ENCODE measurements at regions not wholly inside any gene's neighbourhood (a gene's known extent, or its start where the extent isn't known, plus 50 kb on each side); places are given as distances from the start of the nearest gene placed in this dataset.

- H3K27ac ChIP-seq (ENCODE audit: low read depth in 1 of 2, low read length in 2 of 2): peak overlapping the region; percentile 81 to 93
- peak; percentile 1 for TF ChIP-seq CTCF (IDR thresholded peaks at IDR 0.05; ENCODE audit: low read depth, low read length, missing input control)
- TF ChIP-seq NR2F2 (IDR thresholded peaks at IDR 0.05): no peak
- 4% methylated on average over 58 of the region's 58 CpGs for WGBS
- peak overlapping the region; percentile 7 to 92 (median 56) for H3K4me3 ChIP-seq (ENCODE audit: low read depth in 1 of 3, low read length in 3 of 3)
- H3K36me3 ChIP-seq (ENCODE audit: control insufficient read depth in 4 of 4, insufficient read depth in 3 of 4, low read depth in 1 of 4, low read length in 3 of 4): no peaks in the 10 kb centered on the region
- H3K27me3 ChIP-seq (ENCODE audit: control insufficient read depth in 4 of 4, insufficient read depth in 4 of 4, low read length in 3 of 4): no peaks in the 10 kb centered on the region
- peak overlapping the region; percentile 18 to 57 for H3K9ac ChIP-seq (ENCODE audit: low read depth in 1 of 2, low read length in 2 of 2)
- no peaks in the 10 kb centered on the region for H3K9me3 ChIP-seq (ENCODE audit: control insufficient read depth in 4 of 4, low read length in 3 of 4)
- peaks cover 6 to 25% (median 16%) of the 10 kb centered on the region in 4 donors for H3K4me1 ChIP-seq (ENCODE audit: control insufficient read depth in 4 of 4, insufficient read depth in 4 of 4, low read length in 3 of 4)
- peak; percentile 74 for DNase-seq (ENCODE audit: low spot score)
These were observed 51.2 kb upstream of the ULK4 start for GRCh38 chr3:42012935-42013690.

- H3K9me3 ChIP-seq (ENCODE audit: control insufficient read depth in 4 of 4, low read length in 3 of 4): no peaks in the 10 kb centered on the region
- no peak for TF ChIP-seq RXRA (IDR thresholded peaks at IDR 0.05)
- peak; percentile 24 for TF ChIP-seq SP1 (IDR thresholded peaks at IDR 0.05)
- TF ChIP-seq MAX (IDR thresholded peaks at IDR 0.05): no peak
- peak overlapping the region; percentile 81 to 93 for H3K27ac ChIP-seq (ENCODE audit: low read depth in 1 of 2, low read length in 2 of 2)
- no peaks in the 10 kb centered on the region for H3K36me3 ChIP-seq (ENCODE audit: control insufficient read depth in 4 of 4, insufficient read depth in 3 of 4, low read depth in 1 of 4, low read length in 3 of 4)
- peaks cover 6 to 25% (median 15%) of the 10 kb centered on the region in 4 donors for H3K4me1 ChIP-seq (ENCODE audit: control insufficient read depth in 4 of 4, insufficient read depth in 4 of 4, low read length in 3 of 4)
- WGBS: 67% methylated on average over 2 of the region's 2 CpGs
- no peak overlapping the region for H3K4me3 ChIP-seq (ENCODE audit: low read depth in 1 of 3, low read length in 3 of 3)
- H3K27me3 ChIP-seq (ENCODE audit: control insufficient read depth in 4 of 4, insufficient read depth in 4 of 4, low read length in 3 of 4): no peaks in the 10 kb centered on the region
- no peak overlapping the region for H3K9ac ChIP-seq (ENCODE audit: low read depth in 1 of 2, low read length in 2 of 2)
- no peak for DNase-seq (ENCODE audit: low spot score)
These were observed 50.6 kb upstream of the ULK4 start for GRCh38 chr3:42012383-42012934.

Data from liver (tissue), 8 donors.